Stimulated activated CD4-positive, alpha-beta T cell treated with anti-CD3 and anti-CD28 coated beads, TNF-alpha, amount 100 ng/mL, for 4 hours (primary cell): ENCODE measurements at regions not wholly inside any gene's neighbourhood (a gene's known extent, or its start where the extent isn't known, plus 50 kb on each side); places are given as distances from the start of the nearest gene placed in this dataset.
"Not testable (repeated sequence)": the region's sequence is repeated elsewhere in the genome, so short reads cannot be mapped to it uniquely, and the experiment has no call there.

Experiments used
- DNase-seq, 3 experiments: peaks; one replicate each; pipeline ENCODE4 v3.0.0-alpha.2; 2020; ENCODE audit warnings: low read depth in 3 of 3

DNA sequence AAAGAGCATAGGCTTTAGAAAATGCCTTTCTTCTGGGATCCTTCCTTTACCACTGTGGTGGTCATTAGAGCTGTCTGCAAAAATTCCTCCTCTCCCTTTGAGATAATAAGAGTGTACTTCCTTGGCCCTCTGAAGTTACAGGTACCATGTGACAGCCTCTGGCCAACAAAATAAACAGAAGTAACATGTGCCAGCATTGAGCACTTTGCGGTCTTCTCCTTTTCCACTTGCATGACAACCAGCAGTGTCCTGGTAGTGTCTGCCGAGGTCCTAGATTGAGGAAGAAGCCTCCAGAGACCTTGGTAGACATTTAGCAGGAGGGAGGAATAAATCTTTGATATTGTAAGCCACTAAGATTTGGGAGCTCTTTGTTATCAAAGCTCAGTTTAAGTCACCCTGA is 87.5 kb upstream of the ARID1B start:
- DNase-seq, result no peak

DNA sequence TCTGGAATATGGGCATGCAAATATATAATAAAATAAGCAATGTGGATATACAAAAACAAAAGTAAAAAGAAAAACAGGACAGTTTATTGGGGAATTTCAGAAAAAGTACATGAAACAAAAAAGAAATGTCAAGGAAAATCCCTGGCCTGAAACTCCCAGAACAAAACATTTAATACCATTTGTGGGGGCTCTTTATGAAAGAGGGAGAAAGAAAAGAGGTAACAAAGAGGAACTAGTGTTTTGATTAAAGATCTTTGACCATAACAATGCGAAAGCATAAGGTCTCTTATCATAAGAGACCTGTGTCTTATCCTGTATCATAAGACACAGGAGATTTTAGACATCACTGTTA is 88.6 kb upstream of the ARID1B start:
- DNase-seq, result no peak

DNA sequence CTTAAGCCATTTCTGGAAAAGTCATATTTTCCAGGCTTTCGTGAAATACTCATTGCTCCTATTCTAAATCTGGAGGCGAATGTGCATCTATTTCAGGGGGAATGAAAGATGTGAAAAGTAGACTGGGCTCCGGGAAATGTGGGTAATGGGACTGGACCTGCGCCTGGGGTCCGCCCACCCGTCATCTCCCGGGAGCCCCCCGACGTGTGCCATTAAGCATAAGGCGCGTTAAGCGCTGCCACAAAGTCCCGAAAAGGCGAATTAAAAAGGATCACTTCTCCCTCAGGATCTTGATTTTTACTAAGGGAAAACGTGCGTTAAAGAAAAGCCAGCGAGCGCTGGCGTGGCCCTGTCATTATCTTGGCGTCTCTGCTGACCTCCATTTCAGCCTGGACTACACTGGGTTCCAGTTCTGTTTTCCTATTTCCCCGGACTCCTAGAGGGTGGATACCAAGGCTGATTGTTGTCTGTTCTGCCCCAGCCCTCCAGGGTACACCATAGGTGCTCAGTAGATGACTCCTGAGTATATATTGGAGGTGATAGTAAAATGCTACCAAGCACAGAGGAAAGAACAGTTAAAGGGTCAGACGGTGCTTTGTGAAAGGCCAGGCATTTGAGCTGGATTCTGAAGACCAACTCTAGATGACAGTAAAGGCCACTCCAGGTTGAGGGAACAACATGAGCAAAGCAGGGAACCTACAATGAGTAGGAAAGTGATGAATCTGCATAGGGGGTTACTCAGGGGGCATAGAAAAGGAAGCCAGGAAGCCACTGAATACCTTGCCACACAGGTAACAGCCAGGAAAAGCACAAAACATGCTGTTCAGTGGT is 89.2 kb upstream of the ARID1B start:
- peak in 1 of 3 experiments; percentile 4 for DNase-seq

DNA sequence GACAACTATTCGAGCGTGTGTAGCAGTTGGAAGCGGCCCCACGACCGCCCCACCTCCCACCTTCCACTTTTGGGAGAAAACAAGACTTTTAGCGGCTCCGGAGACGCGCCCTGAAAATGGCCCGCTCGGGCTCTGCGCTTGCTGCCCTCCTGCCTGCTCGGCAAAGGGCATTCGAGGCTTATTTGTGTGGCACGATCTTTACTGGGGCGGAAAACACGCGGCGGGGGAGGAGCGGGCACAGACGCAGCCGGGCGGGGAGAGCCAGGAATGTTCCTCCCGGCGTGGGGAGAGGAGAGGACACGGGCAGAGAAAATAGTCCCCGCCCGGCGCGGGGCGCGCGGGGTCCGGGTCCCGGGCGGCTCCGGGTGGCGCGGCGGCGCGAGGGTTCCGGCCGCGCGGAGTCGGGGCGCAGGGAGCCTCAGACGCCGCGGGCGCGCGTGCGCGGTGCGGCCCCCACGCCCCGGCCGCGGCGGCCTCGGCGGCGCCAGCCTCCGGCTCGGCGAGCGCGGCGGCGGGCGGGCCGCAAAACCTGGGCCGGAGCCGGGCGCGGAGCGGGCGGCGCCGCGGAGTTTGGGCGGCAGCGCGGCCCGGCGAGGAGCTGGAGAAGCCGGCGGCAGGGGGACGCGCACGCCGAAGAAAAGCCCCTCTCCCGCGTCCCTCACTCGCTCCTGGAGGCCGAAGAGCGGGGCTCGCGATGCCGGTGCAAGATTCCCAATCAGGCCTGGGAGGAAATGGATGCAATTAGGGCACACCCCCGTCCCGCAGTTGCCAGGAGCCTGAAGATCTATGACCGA is 90.0 kb upstream of the ARID1B start:
- peak; percentile 60 to 73 (median 64) for DNase-seq

DNA sequence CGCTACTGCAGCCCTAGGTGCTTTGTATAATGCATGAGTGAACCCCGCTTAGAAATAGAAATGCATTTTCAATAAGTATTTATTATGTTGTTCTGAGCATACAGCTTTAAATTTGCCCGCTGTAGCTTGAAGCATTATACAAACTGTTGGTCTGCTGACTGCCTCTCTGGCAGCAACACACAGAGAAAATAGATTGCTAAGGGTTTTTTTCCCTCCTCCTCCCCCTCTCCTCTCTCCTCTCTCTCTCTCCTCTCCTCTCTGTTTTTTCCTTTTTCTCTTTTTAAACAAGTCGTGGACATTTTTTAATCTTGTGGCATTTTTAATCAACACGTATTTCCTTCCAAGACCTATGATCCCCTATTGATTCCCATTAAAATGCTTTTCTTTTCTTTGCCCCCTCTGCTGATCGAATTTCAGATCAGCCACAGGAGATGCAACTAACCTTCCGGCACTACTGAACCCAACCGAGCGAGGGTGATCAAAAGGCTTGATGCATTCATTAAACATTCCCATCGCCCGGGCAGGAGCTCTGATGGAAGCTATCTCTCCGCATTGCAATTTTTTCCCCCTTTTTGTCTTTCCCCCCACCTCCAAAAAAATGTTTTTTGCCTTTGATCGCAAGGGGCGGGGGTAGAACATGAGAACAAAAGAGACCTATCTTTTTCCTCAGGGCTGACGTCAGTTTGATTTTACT is 90.7 kb upstream of the ARID1B start:
- peak in 1 of 3 experiments; percentile 16 for DNase-seq

DNA sequence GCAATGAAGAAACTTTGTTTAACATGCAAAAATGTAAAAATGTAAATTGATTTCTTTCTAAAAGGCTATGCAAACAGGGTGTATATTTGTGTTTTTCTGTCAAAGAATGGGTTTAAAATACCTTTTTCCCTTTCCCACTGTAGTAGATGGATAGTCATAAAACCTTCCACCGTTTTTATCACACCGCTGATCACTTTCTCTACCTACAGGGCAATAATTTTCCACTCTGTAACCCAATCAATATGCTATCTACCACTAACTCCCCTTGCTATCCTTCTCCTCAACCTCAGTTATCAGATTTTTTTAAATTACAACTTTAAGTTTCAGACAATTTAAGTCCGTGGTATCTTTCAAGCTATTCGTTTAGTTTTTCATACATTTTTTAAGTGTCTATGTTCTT is 91.4 kb upstream of the ARID1B start:
- DNase-seq, result no peak

DNA sequence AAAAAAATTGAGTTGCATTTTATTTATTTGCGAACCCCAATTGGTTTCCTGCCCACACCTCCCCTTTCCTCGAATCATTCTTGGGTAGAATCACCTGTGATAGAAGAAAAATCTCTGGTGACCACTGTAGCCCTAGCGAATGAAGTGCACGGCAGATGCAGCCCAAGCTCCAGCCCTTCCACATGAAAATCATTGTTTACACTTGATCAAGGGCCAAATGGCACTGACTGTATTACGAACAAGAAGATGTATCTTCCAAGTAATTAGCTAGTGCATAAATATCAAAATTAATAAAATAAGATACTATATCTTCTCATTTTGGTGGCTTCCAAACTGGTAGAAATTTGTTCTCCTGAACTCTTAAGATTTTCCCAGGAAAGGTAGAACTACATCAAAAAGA is 93.4 kb upstream of the ARID1B start:
- no peak for DNase-seq

DNA sequence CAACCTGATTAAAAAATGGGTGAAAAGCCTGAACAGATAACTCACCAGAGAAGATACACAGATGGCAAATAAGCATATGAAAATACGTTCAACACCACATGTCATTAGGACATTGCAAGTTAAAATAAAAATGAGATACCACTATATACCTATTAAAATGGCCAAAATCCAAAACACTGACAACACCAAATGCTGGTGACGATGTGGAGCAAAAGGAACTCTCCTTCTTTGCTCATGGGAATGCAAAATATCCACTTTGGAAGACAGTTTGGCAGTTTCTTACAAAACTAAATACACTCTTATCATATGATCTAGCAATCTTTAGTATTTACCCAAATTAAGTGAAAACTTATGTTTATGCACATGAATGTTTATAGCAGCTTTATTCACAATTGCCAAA is 100.5 kb upstream of the ARID1B start:
- no peak for DNase-seq

DNA sequence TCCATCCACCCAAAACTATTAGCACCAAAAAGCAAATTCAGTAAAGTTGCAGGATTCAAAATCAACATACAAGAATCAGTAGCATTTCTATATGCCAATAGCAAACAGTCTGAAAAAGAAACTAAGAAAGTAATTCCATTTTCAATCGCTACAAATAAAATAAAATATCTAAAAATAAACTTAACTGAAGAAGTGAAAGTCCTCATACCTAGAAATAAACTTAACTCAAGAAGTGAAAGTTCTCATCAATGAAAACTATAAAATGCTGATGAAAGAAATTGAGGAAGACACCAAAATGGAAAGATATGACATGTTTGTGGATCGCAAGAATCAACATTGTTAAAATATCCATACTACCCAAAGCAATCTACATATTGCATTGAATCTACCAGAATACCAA is 103.0 kb upstream of the ARID1B start:
- no peak for DNase-seq

DNA sequence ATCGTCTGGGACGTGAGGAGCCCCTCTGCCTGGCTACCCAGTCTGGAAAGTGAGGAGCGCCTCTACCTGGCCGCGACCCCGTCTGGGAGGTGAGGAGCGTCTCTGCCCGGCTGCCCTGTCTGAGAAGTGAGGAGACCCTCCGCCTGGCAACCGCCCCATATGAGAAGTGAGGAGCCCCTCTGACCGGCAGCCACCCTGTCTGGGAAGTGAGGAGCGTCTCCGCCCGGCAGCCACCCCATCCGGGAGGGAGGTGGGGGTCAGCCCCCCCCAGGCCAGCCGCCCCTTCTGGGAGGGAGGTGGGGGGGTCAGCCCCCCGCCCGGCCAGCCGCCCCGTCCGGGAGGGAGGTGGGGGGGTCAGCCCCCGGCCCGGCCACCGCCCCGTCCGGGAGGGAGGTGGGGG is 107.1 kb upstream of the ARID1B start:
- DNase-seq, result not testable (repeated sequence)

DNA sequence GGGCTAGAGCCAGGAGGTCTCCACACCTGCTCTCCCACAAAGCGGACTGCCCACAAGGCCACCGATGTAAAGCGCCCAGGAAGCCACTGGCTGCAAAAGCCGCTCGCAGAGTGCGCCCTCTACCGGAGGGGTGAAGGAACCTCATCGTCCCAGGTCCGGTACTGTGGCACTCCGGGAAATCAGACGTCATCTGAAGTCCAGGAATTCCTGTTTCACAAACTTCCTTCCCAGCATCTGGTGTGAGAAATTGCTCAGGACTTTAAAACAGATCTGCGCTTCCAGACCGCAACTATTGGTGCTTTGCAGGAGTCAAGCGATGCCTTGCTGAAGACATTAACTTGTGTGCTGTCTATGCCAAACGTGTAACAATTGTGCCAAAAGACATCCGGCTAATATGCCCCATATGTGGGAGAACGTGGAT is 115.1 kb upstream of the ARID1B start:
- peak in 2 of 3 experiments; percentile 19 to 36 for DNase-seq

DNA sequence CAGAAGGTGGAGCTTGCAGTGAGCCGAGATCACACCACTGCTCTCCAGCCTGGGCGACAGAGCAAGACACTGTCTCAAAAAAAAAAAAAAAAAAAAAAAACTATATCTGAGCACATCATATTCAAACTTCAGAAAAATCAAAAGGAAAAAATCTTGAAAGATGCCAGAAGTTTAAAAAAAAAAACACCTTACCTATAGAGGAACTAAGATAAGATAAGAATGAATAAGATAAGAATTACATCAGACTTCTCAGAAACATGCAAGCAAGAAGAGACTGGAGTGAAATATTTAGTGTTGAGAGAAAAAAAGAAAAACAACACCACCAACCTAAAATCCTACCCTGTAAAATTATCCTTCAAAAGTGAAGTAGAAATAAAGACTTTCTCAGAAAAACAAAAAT is 116.8 kb upstream of the ARID1B start:
- DNase-seq, result no peak

DNA sequence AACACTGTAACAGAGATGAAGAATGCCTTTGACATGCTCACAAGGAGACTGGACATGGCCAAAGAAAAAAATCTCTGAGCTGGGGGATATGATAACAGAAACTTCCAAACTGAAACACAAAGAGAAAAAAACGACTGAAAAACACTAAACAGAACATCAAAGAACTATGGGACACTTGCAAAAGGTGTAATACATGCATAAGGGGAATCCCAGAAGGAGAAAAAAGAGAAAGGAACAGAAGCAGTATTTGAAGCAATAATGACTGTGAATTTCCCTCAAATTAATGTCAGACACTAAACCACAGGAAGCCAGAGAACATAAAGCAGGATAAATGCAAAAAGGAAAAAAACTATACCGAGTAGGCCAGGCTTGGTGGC is 117.4 kb upstream of the ARID1B start:
- DNase-seq, result no peak

DNA sequence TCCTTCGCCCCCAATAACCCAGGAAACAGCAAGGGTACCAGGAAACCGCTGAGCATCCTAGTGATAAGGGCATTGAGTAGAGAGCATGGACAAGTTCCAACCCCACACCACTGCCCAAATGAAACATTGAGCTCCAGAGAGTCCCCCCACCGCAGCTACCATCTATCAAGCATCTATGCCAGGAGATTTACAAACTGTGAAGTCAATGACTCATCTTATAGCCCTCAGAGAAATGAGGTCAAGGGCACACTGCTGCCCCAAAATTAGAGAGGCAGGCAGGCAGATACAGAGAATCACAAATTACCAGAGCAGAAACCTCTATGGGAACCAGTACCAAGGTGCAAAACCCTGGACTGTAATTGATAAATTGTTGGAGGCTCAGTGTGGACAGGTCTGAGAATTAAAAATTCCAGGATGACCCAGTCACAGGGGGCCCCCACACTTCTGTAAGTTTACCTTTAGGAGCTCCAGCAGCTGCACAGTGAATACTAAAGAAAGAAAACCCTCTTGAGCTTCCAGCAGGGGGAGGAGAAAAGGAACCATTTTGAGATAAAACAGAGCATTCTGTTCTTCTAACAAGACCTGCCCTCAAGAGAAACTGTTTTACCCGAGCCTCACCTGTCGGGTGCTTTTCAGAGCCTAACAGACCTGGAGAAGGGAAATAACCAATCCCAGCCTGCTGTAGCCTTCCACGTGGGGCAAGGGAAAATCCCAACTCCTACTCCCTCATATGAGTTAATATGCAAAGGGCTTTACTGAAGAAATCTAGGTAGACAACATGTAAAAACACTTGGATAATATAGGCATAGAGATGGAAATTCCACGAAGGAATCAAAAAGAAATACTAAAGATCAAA is 118.0 kb upstream of the ARID1B start:
- DNase-seq, result no peak

DNA sequence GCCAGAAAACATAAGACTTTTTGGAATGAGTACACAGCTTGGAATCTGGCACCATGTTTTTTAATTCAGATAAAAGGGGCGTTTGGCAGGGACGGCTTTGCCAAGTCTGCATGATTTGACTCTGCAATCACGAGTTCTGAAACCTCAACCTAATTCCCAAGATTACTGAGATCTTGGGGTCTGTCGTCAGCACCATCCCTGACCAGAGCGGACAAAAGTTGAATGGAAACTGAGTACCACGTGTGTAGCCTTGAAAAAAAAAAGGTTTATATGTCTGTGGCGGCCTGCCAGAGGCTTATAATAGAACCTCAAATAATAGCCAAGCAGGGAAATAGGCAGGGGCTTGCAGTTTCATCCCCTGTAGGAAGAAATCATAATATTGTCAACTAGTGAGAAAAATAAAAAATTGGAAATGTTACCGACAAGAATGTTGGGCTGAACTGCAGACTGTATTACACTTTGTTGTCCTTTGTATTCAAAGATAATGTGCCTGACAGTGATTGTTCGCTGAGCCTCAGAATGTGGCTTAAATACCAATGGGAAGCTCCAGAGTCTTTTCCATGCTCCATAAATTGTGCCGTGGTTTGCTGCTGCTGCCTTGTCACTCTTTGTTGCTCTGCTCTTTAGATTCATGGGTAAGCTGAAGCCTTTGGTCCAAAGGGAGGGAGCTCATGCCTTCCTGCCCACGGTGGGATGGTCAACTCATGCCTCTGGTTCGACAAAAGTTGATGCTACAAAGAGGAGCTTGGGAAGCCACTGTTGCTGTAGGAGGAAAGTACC is 118.8 kb upstream of the ARID1B start:
- DNase-seq, result no peak

DNA sequence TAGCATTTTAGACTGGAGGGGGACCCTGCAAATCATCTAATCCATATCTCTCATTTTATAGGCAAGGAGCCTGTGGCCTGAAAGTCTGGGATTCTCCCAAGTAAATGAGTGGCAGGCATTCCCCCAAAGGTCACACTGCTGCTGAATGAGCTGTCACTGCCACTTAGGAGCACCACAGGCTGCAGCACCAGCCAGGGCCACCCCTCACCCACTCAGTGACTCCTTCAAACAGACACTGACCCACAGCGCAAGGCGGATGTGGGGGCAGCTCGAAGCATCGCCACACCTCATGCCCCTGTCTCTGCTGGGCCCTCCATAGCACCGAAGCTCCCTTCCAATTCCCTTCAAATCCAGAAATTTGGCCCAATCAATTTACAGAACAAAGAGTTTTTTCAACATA is 119.9 kb upstream of the ARID1B start:
- no peak for DNase-seq

DNA sequence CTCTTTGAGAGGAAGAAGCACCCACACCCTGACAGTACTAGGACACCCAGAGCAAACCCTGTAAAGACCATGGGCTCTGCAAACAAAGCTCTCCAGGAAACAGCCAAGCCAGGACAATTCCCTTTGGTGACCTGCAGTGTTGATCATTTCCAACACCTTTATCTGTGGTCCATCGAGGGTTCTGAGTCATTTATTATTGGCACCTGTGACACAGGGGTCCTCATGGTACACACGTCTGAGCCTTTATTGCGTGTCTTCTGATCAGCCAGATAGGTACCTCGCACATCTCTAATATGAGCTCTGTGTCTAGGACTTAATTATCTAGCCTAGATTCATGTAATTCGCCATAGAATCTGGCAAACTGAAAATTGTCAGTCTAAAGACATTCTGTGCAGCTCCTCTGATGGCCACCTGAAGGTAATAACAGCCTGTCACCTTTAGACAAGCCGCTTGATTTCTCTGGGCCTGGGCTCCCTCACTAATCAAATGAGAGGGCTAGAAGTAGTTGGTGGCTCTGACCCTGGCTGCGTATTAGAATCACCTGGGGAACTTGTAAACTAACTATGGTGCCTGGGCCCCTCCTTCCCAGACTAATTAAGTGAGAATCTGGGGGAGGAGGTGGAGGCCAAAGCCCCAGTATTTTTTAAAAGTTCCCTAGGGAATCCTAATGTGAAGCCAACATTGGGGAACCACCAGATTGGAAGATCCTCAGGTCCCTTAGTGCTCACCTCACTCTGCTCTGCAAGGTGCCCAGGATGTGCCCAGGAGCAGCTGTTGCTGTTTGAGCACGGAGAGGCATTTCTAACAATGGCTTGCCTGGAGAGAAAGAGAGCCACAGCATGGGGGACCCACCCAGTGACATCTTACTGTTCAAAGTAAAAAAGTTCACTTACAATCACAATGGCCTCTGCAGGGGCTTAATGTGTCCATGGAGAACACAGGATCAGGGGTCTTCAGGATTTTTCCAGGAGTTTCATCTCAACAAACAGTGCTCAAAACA is 122.0 kb upstream of the ARID1B start:
- DNase-seq, result no peak

DNA sequence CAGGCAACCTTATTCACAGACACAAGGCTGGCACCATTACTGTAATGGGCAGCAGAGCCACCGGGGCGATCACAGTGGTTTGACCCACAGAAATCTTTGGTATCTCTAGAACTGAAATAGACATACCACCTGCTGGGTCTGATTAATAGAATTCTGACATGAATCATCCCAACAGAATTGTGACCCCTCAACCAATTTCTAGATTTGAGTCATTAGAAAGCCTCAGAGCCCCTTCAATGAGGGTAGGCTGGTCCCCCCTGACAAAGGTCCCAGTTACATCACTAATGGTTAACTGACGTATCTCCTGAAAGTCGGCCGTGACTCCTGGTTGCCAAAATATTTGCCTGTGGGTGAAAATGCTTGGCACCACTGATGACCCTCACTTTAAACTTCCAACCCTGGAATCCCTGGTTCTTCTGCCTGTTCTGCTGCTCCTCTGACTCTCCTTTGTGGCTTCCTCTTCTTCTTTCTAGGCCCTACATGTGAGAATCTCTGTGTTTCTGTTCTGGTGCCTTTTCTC is 124.9 kb upstream of the ARID1B start:
- no peak for DNase-seq

DNA sequence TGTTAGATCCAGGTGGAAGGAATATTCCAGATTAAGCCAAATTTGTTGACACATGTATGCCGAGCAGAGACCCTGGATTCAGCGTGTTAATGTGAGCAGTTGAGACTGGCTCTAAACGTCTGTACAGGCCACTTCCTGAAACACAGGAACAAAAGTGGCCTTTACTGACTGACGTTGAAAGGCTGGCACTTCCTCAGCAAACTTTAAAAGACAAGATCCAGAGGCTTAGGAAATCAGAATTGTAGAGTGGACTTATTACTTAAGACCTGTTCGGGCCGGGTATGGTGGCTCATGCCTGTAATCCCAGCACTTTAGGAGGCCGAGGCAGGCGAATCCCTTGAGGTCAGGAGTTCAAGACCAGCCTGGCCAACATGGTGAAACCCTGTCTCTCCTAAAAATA is 125.7 kb upstream of the ARID1B start:
- DNase-seq, result no peak
